GM12891 (cell line): ENCODE measurements at regions not wholly inside any gene's neighbourhood (a gene's known extent, or its start where the extent isn't known, plus 50 kb on each side); places are given as distances from the start of the nearest gene placed in this dataset.

ENCODE experiments used
- DNase-seq: peaks from one replicate; pipeline ENCODE4 v3.0.0; 2011; ENCODE audit warnings: low spot score; ENCODE audit not compliant: insufficient read length
- FAIRE-seq: peaks from 2 replicates; lab custom pipeline; 2011; peaks lifted over from hg19 to GRCh38; lab: Jason Lieb, UNC
- PAX5 ChIP-seq: IDR thresholded peaks from 2 replicates; pipeline ENCODE4 v1.6.1; 2011; ENCODE audit warnings: low read length, moderate library complexity, mild to moderate bottlenecking; ENCODE audit not compliant: insufficient read depth, severe bottlenecking
- POLR2A ChIP-seq: IDR thresholded peaks from 2 replicates; pipeline ENCODE4 v1.6.1; 2011; ENCODE audit warnings: low read depth, low read length, control low read depth
- POLR2AphosphoS5 ChIP-seq: IDR thresholded peaks from 2 replicates; pipeline ENCODE4 v1.6.1; 2011; ENCODE audit warnings: low read depth, low read length, control low read depth
- POU2F2 ChIP-seq: IDR thresholded peaks from 2 replicates; pipeline ENCODE4 v1.6.1; 2011; ENCODE audit warnings: low read depth, mild to moderate bottlenecking, control low read depth, low read length, moderate library complexity
- SPI1 ChIP-seq: IDR thresholded peaks from 2 replicates; pipeline ENCODE4 v1.6.1; 2011; ENCODE audit warnings: low read depth, low read length, control low read depth
- TAF1 ChIP-seq: IDR thresholded peaks from 2 replicates; pipeline ENCODE4 v1.6.1; 2011; ENCODE audit warnings: low read depth, low read length, control low read depth

DNA sequence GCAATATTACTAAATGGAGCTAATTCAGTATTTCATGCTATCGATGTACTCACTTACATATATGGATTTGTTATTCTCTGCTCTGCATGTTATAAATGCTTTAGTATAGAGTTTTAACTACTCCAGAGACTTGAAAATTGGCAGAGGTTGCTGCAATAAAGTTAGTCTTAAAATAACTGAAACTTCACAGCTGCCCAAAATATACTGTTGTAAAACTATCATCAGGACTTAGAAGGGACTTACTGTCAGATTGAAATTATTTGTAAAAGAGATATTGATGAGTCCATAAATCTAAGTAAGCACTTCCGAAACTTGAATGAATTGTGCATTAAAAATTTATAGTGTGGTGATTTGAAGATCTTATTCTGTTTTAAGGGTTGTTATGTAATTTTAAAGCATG is 1178.2 kb upstream of the PCDH20 start:
- DNase-seq (no peak), FAIRE-seq (no peak)
- TF ChIP-seq POLR2AphosphoS5 (no peak), SPI1 (no peak), POLR2A (no peak), PAX5 (no peak), POU2F2 (no peak), TAF1 (no peak)

DNA sequence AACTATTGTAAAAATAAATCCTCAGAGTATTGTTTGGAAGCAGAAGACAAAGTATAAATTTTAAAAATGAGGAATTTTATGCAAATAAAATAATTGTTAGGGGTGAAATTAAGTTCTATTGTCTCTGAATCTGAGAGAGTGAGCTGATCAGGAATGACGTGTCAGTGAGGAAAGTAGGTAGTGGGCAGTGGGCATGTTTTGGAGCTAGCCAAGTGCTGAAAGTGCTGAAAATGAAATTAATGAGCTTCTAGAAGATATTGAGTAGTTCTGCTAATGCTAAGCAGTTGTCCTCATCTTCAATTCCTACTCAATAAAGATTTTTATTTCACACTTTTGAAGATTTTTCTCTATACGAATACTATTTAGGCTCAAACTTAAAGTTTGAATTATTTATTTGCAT is 1167.8 kb upstream of the PCDH20 start:
- no peak for DNase-seq
- no peak for FAIRE-seq
- no peak for TF ChIP-seq POU2F2
- no peak for TF ChIP-seq TAF1
- no peak for TF ChIP-seq PAX5
- TF ChIP-seq POLR2AphosphoS5: no peak
- no peak for TF ChIP-seq POLR2A
- no peak for TF ChIP-seq SPI1

GRCh38 chr13:62578402-62578801 is 1162.8 kb upstream of the PCDH20 start:
- DNase-seq: no peak
- FAIRE-seq: no peak
- TF ChIP-seq SPI1 (no peak), POLR2A (no peak), POLR2AphosphoS5 (no peak), PAX5 (no peak), POU2F2 (no peak), TAF1 (no peak)

GRCh38 chr13:62564770-62565169 is 1149.1 kb upstream of the PCDH20 start:
- TF ChIP-seq POLR2AphosphoS5 (no peak), PAX5 (no peak), POU2F2 (no peak), SPI1 (no peak), TAF1 (no peak), POLR2A (no peak)

DNA sequence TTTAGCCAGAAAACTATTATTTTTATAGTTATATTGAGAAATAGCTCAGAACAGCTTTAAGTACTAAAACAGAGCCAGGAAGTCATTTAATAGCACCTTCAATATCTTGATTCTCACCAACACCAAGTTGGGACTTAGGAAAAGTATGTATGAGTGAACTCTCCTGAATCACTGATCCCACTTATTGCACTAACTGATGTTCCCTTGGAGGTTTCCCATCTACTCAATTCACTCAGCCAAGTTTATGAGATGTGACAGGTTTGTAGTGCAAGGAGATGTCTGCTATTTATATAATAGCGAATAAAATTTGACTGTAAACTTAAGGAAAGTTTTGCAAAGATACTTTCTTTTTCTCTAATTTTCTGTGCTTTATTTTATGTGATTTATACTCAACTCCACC is 1147.6 kb upstream of the PCDH20 start:
- FAIRE-seq (no peak), DNase-seq (no peak)
- no peak for TF ChIP-seq POU2F2

More at GRCh38 chr13:62564770-62565169, 1149.1 kb upstream of the PCDH20 start:
- FAIRE-seq (no peak), DNase-seq (no peak)

GRCh38 chr13:62556978-62557377 is 1141.3 kb upstream of the PCDH20 start:
- no peak for FAIRE-seq
- DNase-seq: no peak
- TF ChIP-seq SPI1 (no peak), TAF1 (no peak), POLR2AphosphoS5 (no peak), POU2F2 (no peak), PAX5 (no peak), POLR2A (no peak)

DNA sequence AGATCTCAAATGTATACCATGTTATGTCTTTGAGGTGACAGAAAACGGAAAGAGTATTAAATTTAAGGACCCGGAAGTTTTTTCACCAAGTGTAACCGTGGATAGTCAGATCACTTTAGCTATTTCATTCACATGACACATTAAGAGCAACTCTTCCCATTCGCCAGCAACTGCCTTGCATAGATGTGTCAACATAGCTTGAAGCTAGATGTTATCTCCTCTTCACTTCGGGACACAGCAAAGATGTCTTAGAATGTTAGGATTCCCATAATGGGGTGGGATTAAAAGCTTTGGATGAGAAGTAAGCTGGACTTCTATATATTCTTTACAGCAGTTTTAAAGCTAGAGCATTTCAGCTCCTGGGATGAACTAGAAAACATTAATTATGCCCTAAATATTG is 1135.9 kb upstream of the PCDH20 start:
- FAIRE-seq (no peak), DNase-seq (no peak)
- no peak for TF ChIP-seq SPI1
- TF ChIP-seq POLR2A: no peak
- no peak for TF ChIP-seq POLR2AphosphoS5
- no peak for TF ChIP-seq TAF1
- no peak for TF ChIP-seq PAX5

DNA sequence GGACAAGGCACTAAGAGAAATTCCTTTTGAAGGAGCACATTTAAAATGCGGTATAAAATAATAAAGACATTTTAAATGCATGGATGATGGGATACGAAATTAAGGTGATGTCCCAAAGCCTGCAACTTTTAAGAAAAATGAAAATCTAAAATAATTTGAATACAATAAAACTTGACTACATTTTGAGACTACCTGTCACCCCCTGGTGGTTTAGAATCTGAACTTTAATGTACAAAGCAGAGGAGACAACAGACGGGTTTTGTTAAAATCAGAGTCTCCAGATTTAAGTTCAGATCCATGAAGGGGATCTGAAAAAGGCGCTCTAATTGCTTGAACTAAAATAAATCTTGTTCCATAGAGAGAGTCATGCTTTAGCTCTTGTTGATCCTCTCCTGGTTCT is 1129.3 kb upstream of the PCDH20 start:
- DNase-seq (no peak), FAIRE-seq (no peak)
- TF ChIP-seq PAX5 (no peak), POU2F2 (no peak), POLR2AphosphoS5 (no peak), SPI1 (no peak), POLR2A (no peak), TAF1 (no peak)

- DNase-seq (no peak), FAIRE-seq (no peak)
- no peak for TF ChIP-seq POLR2AphosphoS5
- no peak for TF ChIP-seq SPI1
- no peak for TF ChIP-seq TAF1
- TF ChIP-seq POU2F2: no peak
- TF ChIP-seq POLR2A: no peak
- no peak for TF ChIP-seq PAX5
Measured at GRCh38 chr13:62537593-62537992, 1121.9 kb upstream of the PCDH20 start.

GRCh38 chr13:62525652-62526051 is 1110.0 kb upstream of the PCDH20 start:
- TF ChIP-seq POLR2A (no peak), TAF1 (no peak), POLR2AphosphoS5 (no peak)
- FAIRE-seq (no peak), DNase-seq (no peak)

DNA sequence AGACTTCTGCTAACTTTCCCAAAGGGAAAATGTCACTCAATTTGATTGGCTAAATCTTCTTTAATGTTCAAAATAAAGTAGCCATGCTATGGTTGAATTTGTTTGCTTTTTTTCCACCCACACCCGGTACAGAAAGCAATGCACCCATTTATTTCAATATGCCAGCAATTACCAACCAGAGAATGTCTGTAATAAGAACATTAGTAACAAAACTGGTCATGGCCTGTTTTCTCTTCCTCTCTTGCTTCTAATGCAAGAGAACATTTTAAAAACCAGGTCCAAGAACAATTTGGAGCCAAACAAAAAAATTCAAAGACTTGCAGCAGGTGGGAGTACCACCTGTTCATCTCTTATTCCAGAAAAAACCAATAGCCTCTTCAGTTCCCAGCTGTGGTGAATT is 1108.8 kb upstream of the PCDH20 start:
- FAIRE-seq: no peak
- peak; percentile 65 for TF ChIP-seq SPI1
- no peak for TF ChIP-seq POLR2AphosphoS5
- DNase-seq: no peak
